A549 (cell line): ENCODE measurements at regions not wholly inside any gene's neighbourhood (a gene's known extent, or its start where the extent isn't known, plus 50 kb on each side); places are given as distances from the start of the nearest gene placed in this dataset.

Experiments
- ATAC-seq, 2 experiments: fragments of 200-7000 bp in 1 of 2; fragments of >200 bp in 1 of 2; cut with Nextera tagmentation in 1 of 2; cut with Tn5 transposase in 1 of 2; 3 replicates each; pipeline versions ENCODE4 v1.8.0 to v1.9.1; 2018 to 2020; ENCODE audit warnings: mild to moderate bottlenecking in 1 of 2, moderate library complexity in 1 of 2
- CTCF ChIA-PET: fragments of 300-600 bp; sonication (Branson Sonifier 250); formaldehyde crosslinking; extraction: SDS; loops from one replicate; lab custom pipeline; 2021; ENCODE audit warnings: antibody characterized with exemption, inconsistent platforms; lab: Yijun Ruan, JAX
- POLR2A ChIA-PET: fragments of 350-600 bp; formaldehyde crosslinking; extraction: SDS; loops from one replicate; lab custom pipeline; 2021; ENCODE audit warnings: antibody characterized with exemption, inconsistent platforms; lab: Yijun Ruan, JAX
- DNase-seq, 2 experiments: peaks; one replicate each; pipeline versions ENCODE4 v3.0.0 to v3.0.0-alpha.2; 2011 to 2016; ENCODE audit warnings: low read depth in 1 of 2, low spot score in 1 of 2
- FAIRE-seq: peaks from 2 replicates; lab custom pipeline; 2011; peaks lifted over from hg19 to GRCh38; lab: Jason Lieb, UNC
- H3K27ac ChIP-seq, 2 experiments: fragments of >200 bp; sonication (Bioruptor Twin); formaldehyde crosslinking; 3 replicates each; pipeline ENCODE4 v1.5.1; 2016 to 2017
- H3K4me1 ChIP-seq: fragments of >200 bp; sonication (Bioruptor Twin); formaldehyde crosslinking; 3 replicates; pipeline ENCODE4 v1.6.1; 2016
- H3K4me2 ChIP-seq: fragments of >200 bp; sonication (Bioruptor Twin); formaldehyde crosslinking; 3 replicates; pipeline ENCODE4 v1.6.1; 2016
- H3K4me3 ChIP-seq: fragments of >200 bp; sonication (Bioruptor Twin); formaldehyde crosslinking; 3 replicates; pipeline ENCODE4 v1.5.1; 2016
- H3K9me3 ChIP-seq: fragments of >200 bp; sonication (Bioruptor Twin); formaldehyde crosslinking; 3 replicates; pipeline ENCODE4 v1.6.1; 2016
- CBX2 ChIP-seq: fragments of 200-600 bp; sonication (generic); IDR thresholded peaks from 2 replicates; pipeline ENCODE4 v1.6.1; 2016; ENCODE audit warnings: low read depth, mild to moderate bottlenecking, borderline replicate concordance
- CEBPB ChIP-seq, 2 experiments: fragments of >200 bp in 1 of 2; sonication (Bioruptor Twin) in 1 of 2; formaldehyde crosslinking in 1 of 2; IDR thresholded peaks; 2 replicates each; pipeline ENCODE4 v1.6.1; 2012 to 2016
- CHD2 ChIP-seq: fragments of 150-350 bp; IDR thresholded peaks from 2 replicates; pipeline ENCODE4 v1.6.1; 2014; ENCODE audit warnings: low read length; ENCODE audit not compliant: partially characterized antibody
- ESRRA ChIP-seq: fragments of 150-350 bp; IDR thresholded peaks from 2 replicates; pipeline ENCODE4 v1.6.1; 2014; ENCODE audit warnings: mild to moderate bottlenecking, low read length, borderline replicate concordance
- FOXS1 ChIP-seq: fragments of 250-450 bp; sonication (Bioruptor Pico); IDR thresholded peaks from 2 replicates; pipeline ENCODE4 v1.5.0; 2020; ENCODE audit warnings: mild to moderate bottlenecking, moderate library complexity
- GATA3 ChIP-seq: IDR thresholded peaks from 2 replicates; pipeline ENCODE4 v1.6.1; 2012; ENCODE audit warnings: borderline replicate concordance
- HEYL ChIP-seq: fragments of 250-450 bp; sonication (Bioruptor Pico); IDR thresholded peaks from 2 replicates; pipeline ENCODE4 v1.8.0; 2021; ENCODE audit warnings: mild to moderate bottlenecking, moderate library complexity
- HOXB5 ChIP-seq: fragments of 250-450 bp; sonication (Bioruptor Pico); IDR thresholded peaks from 2 replicates; pipeline ENCODE4 v1.5.0; 2020; ENCODE audit warnings: mild to moderate bottlenecking, moderate library complexity
- JUN ChIP-seq, 2 experiments: fragments of >200 bp; sonication (Bioruptor Twin); formaldehyde crosslinking; IDR thresholded peaks; 2 replicates in 1 of 2; 3 replicates in 1 of 2; pipeline ENCODE4 v1.6.1; 2016 to 2017
- NPAS2 ChIP-seq: fragments of 250-450 bp; sonication (Bioruptor Pico); IDR thresholded peaks from 2 replicates; pipeline ENCODE4 v1.8.0; 2022; ENCODE audit warnings: mild to moderate bottlenecking, moderate library complexity, borderline replicate concordance
- POLR2AphosphoS2 ChIP-seq: conservative IDR thresholded peaks from 2 replicates; pipeline ENCODE4 v1.6.1; 2012; ENCODE audit warnings: low read length, improper control_type of control experiment, inconsistent platforms
- RAD21 ChIP-seq, 2 experiments: fragments of >200 bp in 1 of 2; sonication (Bioruptor Twin) in 1 of 2; formaldehyde crosslinking in 1 of 2; IDR thresholded peaks in 1 of 2; conservative IDR thresholded peaks in 1 of 2; 2 replicates in 1 of 2; 3 replicates in 1 of 2; pipeline ENCODE4 v1.6.1; 2012 to 2018; ENCODE audit warnings: inconsistent platforms in 1 of 2
- RCOR1 ChIP-seq: fragments of 150-350 bp; IDR thresholded peaks from 2 replicates; pipeline ENCODE4 v1.6.1; 2014; ENCODE audit warnings: antibody characterized with exemption, low read length, low read depth
- RFX5 ChIP-seq: fragments of 450-650 bp; IDR thresholded peaks from 2 replicates; pipeline ENCODE4 v1.7.1; 2014; ENCODE audit warnings: antibody characterized with exemption, mild to moderate bottlenecking, moderate library complexity
- ZSCAN20 ChIP-seq: fragments of 250-450 bp; sonication (Bioruptor Pico); IDR thresholded peaks from 2 replicates; pipeline ENCODE4 v1.8.0; 2022; ENCODE audit warnings: mild to moderate bottlenecking, moderate library complexity
- WGBS: methylation state at CpG from one replicate; pipeline ENCODE4 v1.1.6; 2017; ENCODE audit errors: missing lambda C conversion rate; 5-methylcytosine and 5-hydroxymethylcytosine counted together
- TF ChIP-seq, protein P1 (sequence below): IDR thresholded peaks from 2 replicates; pipeline ENCODE4 v1.6.1; 2012
- TF ChIP-seq, protein P2 (sequence below): fragments of >200 bp; sonication (Bioruptor Twin); formaldehyde crosslinking; IDR thresholded peaks from 2 replicates; pipeline ENCODE4 v1.6.1; 2016
- TF ChIP-seq, protein P3 (sequence below): fragments of 250-450 bp; sonication (Bioruptor Pico); IDR thresholded peaks from 2 replicates; pipeline ENCODE4 v1.5.0; 2021; ENCODE audit warnings: mild to moderate bottlenecking, moderate library complexity, borderline replicate concordance

GRCh38 chr15:99917252-99917651 is 184.0 kb upstream of the LYSMD4 start:
- no peak for ATAC-seq
- CTCF ChIA-PET: no interaction called here
- H3K4me2 ChIP-seq: no peak overlapping the region
- no peak for FAIRE-seq
- H3K27ac ChIP-seq: no peak overlapping the region
- POLR2A ChIA-PET: no interaction called here
- no peaks in the 10 kb centered on the region for H3K9me3 ChIP-seq
- H3K4me3 ChIP-seq: no peak overlapping the region
- TF ChIP-seq CBX2: no peak
- no peak for TF ChIP-seq RCOR1
- no peak for TF ChIP-seq ESRRA
- H3K4me1 ChIP-seq: no peaks in the 10 kb centered on the region
- WGBS: 29% methylated on average over 6 of the region's 6 CpGs
- DNase-seq: no peak

DNA sequence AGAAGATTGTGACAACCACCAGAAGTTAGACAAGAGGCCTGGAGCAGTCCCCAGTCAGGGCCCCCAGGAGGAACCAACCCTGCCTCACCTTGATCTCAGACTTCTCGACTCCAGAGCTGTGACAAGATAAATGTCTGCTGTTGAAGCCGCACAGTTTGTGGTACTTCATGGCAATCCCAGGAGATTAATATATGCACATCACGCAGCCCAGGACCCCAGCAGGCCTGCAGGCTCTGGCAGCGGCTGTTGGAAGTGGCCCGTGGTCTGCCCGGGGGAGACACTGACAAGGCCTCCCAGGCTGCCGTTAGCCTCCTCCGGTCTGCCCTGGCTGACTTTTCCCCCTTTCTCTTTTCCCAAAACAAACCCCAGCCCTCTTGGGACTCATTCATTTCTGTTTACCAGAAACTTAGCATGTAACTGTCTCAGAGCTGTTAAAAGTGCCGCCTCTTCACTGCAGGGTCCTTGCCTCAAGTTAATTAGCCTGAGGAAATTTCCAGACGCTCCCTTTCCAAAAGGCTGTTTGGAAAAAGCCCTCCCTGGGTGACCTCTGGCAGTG is 183.5 kb upstream of the LYSMD4 start:
- FAIRE-seq (no peak), DNase-seq (no peak)

GRCh38 chr15:99914723-99915122 is 181.5 kb upstream of the LYSMD4 start:
- Histone ChIP-seq H3K4me3 (no peak overlapping the region), H3K4me2 (no peak overlapping the region), H3K27ac (no peak overlapping the region), H3K9me3 (no peaks in the 10 kb centered on the region), H3K4me1 (no peaks in the 10 kb centered on the region)
- POLR2A ChIA-PET: no interaction called here
- no peak for TF ChIP-seq NPAS2 (CRISPR knock-in tag)
- no peak for TF ChIP-seq FOXS1 (CRISPR knock-in tag)
- TF ChIP-seq RAD21 (conservative IDR thresholded peaks at IDR 0.05 in 1 of 2, IDR thresholded peaks at IDR 0.05 in 1 of 2): no peak
- TF ChIP-seq HOXB5: no peak
- TF ChIP-seq JUN (IDR thresholded peaks at IDR 0.05): no peak
- TF ChIP-seq CHD2: no peak
- TF ChIP-seq RCOR1: no peak
- TF ChIP-seq, protein P1, sequence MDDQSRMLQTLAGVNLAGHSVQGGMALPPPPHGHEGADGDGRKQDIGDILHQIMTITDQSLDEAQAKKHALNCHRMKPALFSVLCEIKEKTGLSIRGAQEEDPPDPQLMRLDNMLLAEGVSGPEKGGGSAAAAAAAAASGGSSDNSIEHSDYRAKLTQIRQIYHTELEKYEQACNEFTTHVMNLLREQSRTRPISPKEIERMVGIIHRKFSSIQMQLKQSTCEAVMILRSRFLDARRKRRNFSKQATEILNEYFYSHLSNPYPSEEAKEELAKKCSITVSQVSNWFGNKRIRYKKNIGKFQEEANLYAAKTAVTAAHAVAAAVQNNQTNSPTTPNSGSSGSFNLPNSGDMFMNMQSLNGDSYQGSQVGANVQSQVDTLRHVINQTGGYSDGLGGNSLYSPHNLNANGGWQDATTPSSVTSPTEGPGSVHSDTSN: no peak
- no peak for TF ChIP-seq POLR2AphosphoS2
- DNase-seq: no peak
- CTCF ChIA-PET: interaction anchor here (1.6 to 2.0 kb wide), 3 partner anchors 14 to 435 kb away, joined by 4 to 8 read pairs (median 5); no protein-coding TSS in a partner anchor
- ATAC-seq: no peak
- WGBS: 43% methylated on average over 3 of the region's 3 CpGs
- no peak for FAIRE-seq

More for the DNA sequence above, 183.5 kb upstream of the LYSMD4 start:
- POLR2A ChIA-PET: no interaction called here
- 54% methylated on average over 10 of the region's 10 CpGs for WGBS
- Histone ChIP-seq H3K9me3 (no peaks in the 10 kb centered on the region), H3K4me3 (no peak overlapping the region), H3K27ac (no peak overlapping the region), H3K4me1 (no peaks in the 10 kb centered on the region), H3K4me2 (no peak overlapping the region)
- ATAC-seq: no peak
- no peak for TF ChIP-seq HEYL (CRISPR knock-in tag)
- TF ChIP-seq, protein P2, sequence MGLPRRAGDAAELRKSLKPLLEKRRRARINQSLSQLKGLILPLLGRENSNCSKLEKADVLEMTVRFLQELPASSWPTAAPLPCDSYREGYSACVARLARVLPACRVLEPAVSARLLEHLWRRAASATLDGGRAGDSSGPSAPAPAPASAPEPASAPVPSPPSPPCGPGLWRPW: no peak
- no peak for TF ChIP-seq ZSCAN20 (CRISPR knock-in tag)
- TF ChIP-seq POLR2AphosphoS2: no peak
- TF ChIP-seq RFX5: no peak
- TF ChIP-seq, protein P3, sequence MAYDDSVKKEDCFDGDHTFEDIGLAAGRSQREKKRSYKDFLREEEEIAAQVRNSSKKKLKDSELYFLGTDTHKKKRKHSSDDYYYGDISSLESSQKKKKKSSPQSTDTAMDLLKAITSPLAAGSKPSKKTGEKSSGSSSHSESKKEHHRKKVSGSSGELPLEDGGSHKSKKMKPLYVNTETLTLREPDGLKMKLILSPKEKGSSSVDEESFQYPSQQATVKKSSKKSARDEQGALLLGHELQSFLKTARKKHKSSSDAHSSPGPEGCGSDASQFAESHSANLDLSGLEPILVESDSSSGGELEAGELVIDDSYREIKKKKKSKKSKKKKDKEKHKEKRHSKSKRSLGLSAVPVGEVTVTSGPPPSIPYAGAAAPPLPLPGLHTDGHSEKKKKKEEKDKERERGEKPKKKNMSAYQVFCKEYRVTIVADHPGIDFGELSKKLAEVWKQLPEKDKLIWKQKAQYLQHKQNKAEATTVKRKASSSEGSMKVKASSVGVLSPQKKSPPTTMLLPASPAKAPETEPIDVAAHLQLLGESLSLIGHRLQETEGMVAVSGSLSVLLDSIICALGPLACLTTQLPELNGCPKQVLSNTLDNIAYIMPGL (CRISPR knock-in tag): no peak
- no peak for TF ChIP-seq GATA3
- no peak for TF ChIP-seq CEBPB (IDR thresholded peaks at IDR 0.05)
- TF ChIP-seq NPAS2 (CRISPR knock-in tag): no peak
- CTCF ChIA-PET: no interaction called here
